ENCODE measurements at regions not wholly inside any gene's neighbourhood (a gene's known extent, or its start where the extent isn't known, plus 50 kb on each side); places are given as distances from the start of the nearest gene placed in this dataset.

GRCh38 chr18:40534723-40535122, 1420.3 kb upstream of the PIK3C3 start:
- H3K4me3 Mint-ChIP-seq, result no peak overlapping the region
- ChIA-PET POLR2A (no interaction called here), CTCF (no interaction called here)
- H3K27me3 Mint-ChIP-seq (ENCODE audit: low read depth), result no peaks in the 10 kb centered on the region
- ATAC-seq (no peak), DNase-seq (no peak)
- no peak overlapping the region for H3K27ac Mint-ChIP-seq
- H3K4me1 Mint-ChIP-seq (ENCODE audit: low read depth), result no peaks in the 10 kb centered on the region
- peaks cover 9% of the 10 kb centered on the region for H3K9me3 Mint-ChIP-seq (ENCODE audit: insufficient read depth)
- H3K36me3 Mint-ChIP-seq (ENCODE audit: low read depth), result no peaks in the 10 kb centered on the region

GRCh38 chr18:40532046-40532445, 1423.0 kb upstream of the PIK3C3 start:
- CTCF ChIA-PET, result no interaction called here
- ATAC-seq, result no peak
- POLR2A ChIA-PET, result no interaction called here
- no peak for DNase-seq
- Mint-ChIP-seq H3K4me3 (no peak overlapping the region), H3K27ac (no peak overlapping the region), H3K4me1 (ENCODE audit: low read depth) (no peaks in the 10 kb centered on the region), H3K27me3 (ENCODE audit: low read depth) (no peaks in the 10 kb centered on the region), H3K9me3 (ENCODE audit: insufficient read depth) (peaks cover 4% of the 10 kb centered on the region), H3K36me3 (ENCODE audit: low read depth) (no peaks in the 10 kb centered on the region)

GRCh38 chr18:40531051-40531450, 1424.0 kb upstream of the PIK3C3 start:
- Mint-ChIP-seq H3K36me3 (ENCODE audit: low read depth) (no peaks in the 10 kb centered on the region), H3K4me3 (no peak overlapping the region), H3K9me3 (ENCODE audit: insufficient read depth) (peaks cover 4% of the 10 kb centered on the region), H3K4me1 (ENCODE audit: low read depth) (no peaks in the 10 kb centered on the region), H3K27me3 (ENCODE audit: low read depth) (no peaks in the 10 kb centered on the region), H3K27ac (no peak overlapping the region)
- ChIA-PET POLR2A (no interaction called here), CTCF (no interaction called here)
- ATAC-seq, result no peak
- no peak for DNase-seq

- Mint-ChIP-seq H3K36me3 (ENCODE audit: low read depth) (no peaks in the 10 kb centered on the region), H3K4me1 (ENCODE audit: low read depth) (no peaks in the 10 kb centered on the region), H3K4me3 (no peak overlapping the region), H3K27me3 (ENCODE audit: low read depth) (no peaks in the 10 kb centered on the region), H3K27ac (no peak overlapping the region), H3K9me3 (ENCODE audit: insufficient read depth) (peaks cover 4% of the 10 kb centered on the region)
- CTCF ChIA-PET, result no interaction called here
- ATAC-seq (no peak), DNase-seq (no peak)
- POLR2A ChIA-PET, result no interaction called here
Measured at GRCh38 chr18:40529478-40529877, 1425.6 kb upstream of the PIK3C3 start.

GRCh38 chr18:40524881-40525280, 1430.2 kb upstream of the PIK3C3 start:
- ChIA-PET POLR2A (no interaction called here), CTCF (no interaction called here)
- no peak for DNase-seq
- H3K4me1 Mint-ChIP-seq (ENCODE audit: low read depth), result no peaks in the 10 kb centered on the region
- H3K27me3 Mint-ChIP-seq (ENCODE audit: low read depth), result no peaks in the 10 kb centered on the region
- H3K36me3 Mint-ChIP-seq (ENCODE audit: low read depth), result no peaks in the 10 kb centered on the region
- no peak overlapping the region for H3K4me3 Mint-ChIP-seq
- H3K27ac Mint-ChIP-seq, result no peak overlapping the region
- H3K9me3 Mint-ChIP-seq (ENCODE audit: insufficient read depth), result peaks cover 5% of the 10 kb centered on the region
- ATAC-seq, result no peak

GRCh38 chr18:40523287-40523686, 1431.7 kb upstream of the PIK3C3 start:
- no peak for DNase-seq
- CTCF ChIA-PET, result no interaction called here

GRCh38 chr18:40501026-40501425, 1454.0 kb upstream of the PIK3C3 start:
- H3K27ac Mint-ChIP-seq, result no peak overlapping the region

More at GRCh38 chr18:40523287-40523686, 1431.7 kb upstream of the PIK3C3 start:
- POLR2A ChIA-PET, result no interaction called here
- Mint-ChIP-seq H3K4me3 (no peak overlapping the region), H3K9me3 (ENCODE audit: insufficient read depth) (peaks cover 5% of the 10 kb centered on the region), H3K36me3 (ENCODE audit: low read depth) (no peaks in the 10 kb centered on the region), H3K4me1 (ENCODE audit: low read depth) (no peaks in the 10 kb centered on the region), H3K27ac (no peak overlapping the region), H3K27me3 (ENCODE audit: low read depth) (no peaks in the 10 kb centered on the region)
- ATAC-seq, result no peak

GRCh38 chr18:40494603-40495002, 1460.4 kb upstream of the PIK3C3 start:
- Mint-ChIP-seq H3K27me3 (ENCODE audit: low read depth) (no peaks in the 10 kb centered on the region), H3K9me3 (ENCODE audit: insufficient read depth) (peaks cover 3% of the 10 kb centered on the region), H3K4me3 (no peak overlapping the region), H3K4me1 (ENCODE audit: low read depth) (no peaks in the 10 kb centered on the region), H3K27ac (no peak overlapping the region), H3K36me3 (ENCODE audit: low read depth) (no peaks in the 10 kb centered on the region)
- DNase-seq (no peak), ATAC-seq (no peak)
- ChIA-PET CTCF (no interaction called here), POLR2A (no interaction called here)

More at GRCh38 chr18:40501026-40501425, 1454.0 kb upstream of the PIK3C3 start:
- no peaks in the 10 kb centered on the region for H3K27me3 Mint-ChIP-seq (ENCODE audit: low read depth)
- H3K36me3 Mint-ChIP-seq (ENCODE audit: low read depth), result no peaks in the 10 kb centered on the region
- no peaks in the 10 kb centered on the region for H3K4me1 Mint-ChIP-seq (ENCODE audit: low read depth)
- CTCF ChIA-PET, result no interaction called here
- POLR2A ChIA-PET, result no interaction called here
- no peaks in the 10 kb centered on the region for H3K9me3 Mint-ChIP-seq (ENCODE audit: insufficient read depth)
- no peak for DNase-seq
- ATAC-seq, result no peak
- no peak overlapping the region for H3K4me3 Mint-ChIP-seq

GRCh38 chr18:40493316-40493715, 1461.7 kb upstream of the PIK3C3 start:
- Mint-ChIP-seq H3K4me3 (no peak overlapping the region), H3K4me1 (ENCODE audit: low read depth) (no peaks in the 10 kb centered on the region), H3K27ac (no peak overlapping the region), H3K9me3 (ENCODE audit: insufficient read depth) (peaks cover 8% of the 10 kb centered on the region), H3K36me3 (ENCODE audit: low read depth) (no peaks in the 10 kb centered on the region), H3K27me3 (ENCODE audit: low read depth) (no peaks in the 10 kb centered on the region)
- no peak for ATAC-seq
- no peak for DNase-seq
- POLR2A ChIA-PET, result no interaction called here
- CTCF ChIA-PET, result no interaction called here

- no peaks in the 10 kb centered on the region for H3K4me1 Mint-ChIP-seq (ENCODE audit: low read depth)
- ChIA-PET CTCF (no interaction called here), POLR2A (no interaction called here)
- no peaks in the 10 kb centered on the region for H3K36me3 Mint-ChIP-seq (ENCODE audit: low read depth)
- peaks cover 8% of the 10 kb centered on the region for H3K9me3 Mint-ChIP-seq (ENCODE audit: insufficient read depth)
- DNase-seq (no peak), ATAC-seq (no peak)
- no peak overlapping the region for H3K27ac Mint-ChIP-seq
- no peak overlapping the region for H3K4me3 Mint-ChIP-seq
- H3K27me3 Mint-ChIP-seq (ENCODE audit: low read depth), result no peaks in the 10 kb centered on the region
Measured at GRCh38 chr18:40489301-40489700, 1465.7 kb upstream of the PIK3C3 start.

GRCh38 chr18:40485318-40485717, 1469.7 kb upstream of the PIK3C3 start:
- H3K4me3 Mint-ChIP-seq, result no peak overlapping the region
- H3K4me1 Mint-ChIP-seq (ENCODE audit: low read depth), result no peaks in the 10 kb centered on the region
- H3K9me3 Mint-ChIP-seq (ENCODE audit: insufficient read depth), result peaks cover 8% of the 10 kb centered on the region
- no peak for DNase-seq
- H3K27me3 Mint-ChIP-seq (ENCODE audit: low read depth), result no peaks in the 10 kb centered on the region
- ChIA-PET CTCF (no interaction called here), POLR2A (no interaction called here)
- no peak for ATAC-seq
- H3K36me3 Mint-ChIP-seq (ENCODE audit: low read depth), result no peaks in the 10 kb centered on the region
- H3K27ac Mint-ChIP-seq, result no peak overlapping the region

- ChIA-PET CTCF (no interaction called here), POLR2A (no interaction called here)
Measured at GRCh38 chr18:40473221-40474029, 1481.6 kb upstream of the PIK3C3 start.

GRCh38 chr18:40470723-40471122, 1484.3 kb upstream of the PIK3C3 start:
- H3K4me1 Mint-ChIP-seq (ENCODE audit: low read depth), result no peaks in the 10 kb centered on the region
- DNase-seq (no peak), ATAC-seq (no peak)
- peaks cover 7% of the 10 kb centered on the region for H3K9me3 Mint-ChIP-seq (ENCODE audit: insufficient read depth)
- no peaks in the 10 kb centered on the region for H3K36me3 Mint-ChIP-seq (ENCODE audit: low read depth)
- CTCF ChIA-PET, result no interaction called here
- POLR2A ChIA-PET, result no interaction called here
- no peak overlapping the region for H3K4me3 Mint-ChIP-seq
- H3K27ac Mint-ChIP-seq, result no peak overlapping the region
- H3K27me3 Mint-ChIP-seq (ENCODE audit: low read depth), result no peaks in the 10 kb centered on the region

More at GRCh38 chr18:40473221-40474029, 1481.6 kb upstream of the PIK3C3 start:
- H3K4me1 Mint-ChIP-seq (ENCODE audit: low read depth), result no peaks in the 10 kb centered on the region
- H3K36me3 Mint-ChIP-seq (ENCODE audit: low read depth), result no peaks in the 10 kb centered on the region
- H3K27ac Mint-ChIP-seq, result no peak overlapping the region
- H3K9me3 Mint-ChIP-seq (ENCODE audit: insufficient read depth), result peaks cover 14% of the 10 kb centered on the region
- no peak overlapping the region for H3K4me3 Mint-ChIP-seq
- H3K27me3 Mint-ChIP-seq (ENCODE audit: low read depth), result no peaks in the 10 kb centered on the region
- ATAC-seq, result no peak
- DNase-seq, result no peak
